ENCODE measurements at regions not wholly inside any gene's neighbourhood (a gene's known extent, or its start where the extent isn't known, plus 50 kb on each side); places are given as distances from the start of the nearest gene placed in this dataset.

DNA sequence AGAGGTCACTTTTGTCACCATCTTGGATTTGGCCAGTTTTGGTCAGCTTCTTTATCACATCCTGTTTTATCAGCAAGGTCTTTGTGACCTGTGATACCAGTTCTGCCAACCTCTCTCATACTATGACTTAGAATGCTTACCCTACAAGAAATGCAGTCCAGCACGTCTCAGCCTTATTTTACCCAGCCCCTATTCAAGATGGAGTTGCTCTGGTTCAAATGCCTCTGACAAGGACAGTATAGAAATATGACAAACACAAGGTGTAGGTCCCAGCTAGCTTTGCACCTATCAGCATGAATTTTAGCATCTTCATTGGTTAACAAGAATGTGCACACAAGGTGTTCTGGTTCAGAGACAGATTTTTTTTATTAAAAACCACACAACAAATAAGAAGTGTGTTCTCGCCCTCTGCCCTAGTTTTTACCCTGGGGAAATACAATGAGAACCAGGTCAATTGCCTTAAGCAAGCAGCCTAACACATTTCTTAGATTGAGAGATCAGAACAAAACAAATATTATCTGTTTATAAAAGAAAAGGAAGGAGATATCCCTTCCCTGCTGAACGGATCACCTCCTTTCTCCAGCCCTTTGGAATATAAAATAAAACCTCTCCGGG lies 962.3 kb upstream of the PRKX start:
- ATAC-seq (ENCODE audit: low FRiP score) = no peak
- WGBS, 2 donors = 28 to 34% methylated on average over 4 of the region's 4 CpGs
- intact Hi-C loops (cut with DNase I) = no loop called here
- H3K4me3 ChIP-seq (ENCODE audit: low read length in 2 of 2) = no peak overlapping the region
- no peaks in the 10 kb centered on the region for H3K27me3 ChIP-seq (ENCODE audit: control insufficient read depth in 1 of 2, insufficient read depth in 2 of 2, low read length in 1 of 2)
- DNase-seq = no peak
- no peaks in the 10 kb centered on the region for H3K4me1 ChIP-seq (ENCODE audit: control insufficient read depth in 1 of 2, insufficient read depth in 2 of 2, low read length in 2 of 2)
- H3K9me3 ChIP-seq (ENCODE audit: control insufficient read depth, low read length) = no peaks in the 10 kb centered on the region
- no peak overlapping the region for H3K27ac ChIP-seq (ENCODE audit: low read depth in 1 of 2, low read length in 2 of 2)
- H3K36me3 ChIP-seq (ENCODE audit: control insufficient read depth in 1 of 2, insufficient read depth in 2 of 2, low read length in 1 of 2) = no peaks in the 10 kb centered on the region

DNA sequence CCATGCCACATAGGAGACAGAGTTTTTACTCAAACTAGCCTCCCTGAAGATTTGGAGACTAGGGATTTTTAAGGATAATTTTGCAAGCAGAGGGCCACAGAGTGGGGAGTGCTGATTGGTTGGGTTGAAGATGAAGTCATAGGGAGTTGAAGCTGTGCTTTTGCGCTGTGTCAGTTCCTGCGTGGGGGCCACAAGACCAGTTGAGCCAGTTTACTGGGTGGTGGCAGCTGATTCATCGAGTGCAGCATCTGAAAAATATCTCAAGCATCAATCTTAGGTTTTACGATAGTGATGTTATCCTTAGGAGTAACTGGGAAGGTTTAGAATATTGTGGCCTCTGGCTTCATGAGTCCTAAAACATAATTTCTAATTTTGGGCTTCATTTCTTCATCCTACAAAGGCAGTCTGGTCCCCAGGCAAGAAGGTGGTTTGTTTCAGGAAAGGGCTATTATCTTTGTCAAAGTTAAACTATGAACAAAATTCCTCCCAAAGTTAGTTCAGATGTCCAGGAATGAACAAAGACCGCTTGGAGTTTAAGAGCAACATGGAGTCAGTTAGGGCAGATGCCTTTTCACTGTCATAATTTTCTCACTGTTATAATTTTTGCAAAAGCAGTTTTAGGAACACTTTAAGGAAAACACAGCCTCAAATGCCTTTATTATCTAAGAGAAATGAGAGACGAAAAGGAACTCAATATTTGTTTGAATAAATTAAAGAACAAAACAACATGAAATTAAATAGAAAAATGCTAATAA lies 960.8 kb upstream of the PRKX start:
- ATAC-seq (ENCODE audit: low FRiP score) (no peak), DNase-seq (no peak)
- intact Hi-C loops (cut with DNase I) = no loop called here
- Histone ChIP-seq H3K4me3 (ENCODE audit: low read length in 2 of 2) (no peak overlapping the region), H3K36me3 (ENCODE audit: control insufficient read depth in 1 of 2, insufficient read depth in 2 of 2, low read length in 1 of 2) (no peaks in the 10 kb centered on the region), H3K9me3 (ENCODE audit: control insufficient read depth, low read length) (no peaks in the 10 kb centered on the region), H3K27ac (ENCODE audit: low read depth in 1 of 2, low read length in 2 of 2) (no peak overlapping the region), H3K27me3 (ENCODE audit: control insufficient read depth in 1 of 2, insufficient read depth in 2 of 2, low read length in 1 of 2) (no peaks in the 10 kb centered on the region), H3K4me1 (ENCODE audit: control insufficient read depth in 1 of 2, insufficient read depth in 2 of 2, low read length in 2 of 2) (no peaks in the 10 kb centered on the region)
- WGBS, 2 donors = 76 to 77% methylated on average over 6 of the region's 6 CpGs

DNA sequence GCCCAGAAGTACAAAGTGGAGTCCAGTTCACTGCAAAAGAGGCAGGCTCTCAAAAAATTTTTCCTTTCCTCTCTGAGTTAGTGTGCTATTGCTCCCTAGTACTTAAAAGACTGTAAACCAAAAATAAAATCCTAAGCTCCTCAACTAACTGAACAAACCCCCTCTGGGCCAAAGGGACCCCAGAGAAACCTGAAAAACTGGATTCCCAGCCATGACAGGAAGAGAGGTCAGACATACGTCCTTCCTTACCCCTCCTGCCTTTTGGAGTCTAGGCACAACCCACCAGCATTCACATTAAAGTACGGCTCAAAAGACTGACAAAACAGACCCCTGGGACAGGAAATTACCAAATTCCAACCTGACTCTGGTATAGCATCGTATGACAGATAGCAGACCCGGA lies 957.9 kb upstream of the PRKX start:
- no peaks in the 10 kb centered on the region for H3K9me3 ChIP-seq (ENCODE audit: control insufficient read depth, low read length)
- DNase-seq = no peak

DNA sequence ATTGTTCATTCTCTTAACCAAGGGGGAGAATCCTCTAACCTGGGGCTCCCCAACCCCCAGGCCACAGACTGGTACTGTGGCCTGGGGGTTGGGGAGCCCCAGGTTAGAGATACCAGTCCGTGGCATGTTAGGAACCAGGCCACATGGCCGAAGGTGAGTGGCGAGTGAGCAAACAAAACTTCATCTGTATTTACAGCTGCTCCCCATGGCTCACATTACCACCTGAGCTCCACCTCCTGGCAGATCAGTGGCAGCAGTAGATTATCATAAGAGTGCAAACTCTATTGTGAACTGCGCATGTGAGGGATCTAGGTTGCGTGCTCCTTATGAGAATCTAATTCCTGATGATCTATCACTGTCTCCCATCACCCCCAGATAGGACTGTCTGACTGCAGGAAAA lies 957.2 kb upstream of the PRKX start:
- no peak overlapping the region for H3K27ac ChIP-seq (ENCODE audit: low read depth in 1 of 2, low read length in 2 of 2)
- no peaks in the 10 kb centered on the region for H3K9me3 ChIP-seq (ENCODE audit: control insufficient read depth, low read length)
- intact Hi-C loops (cut with DNase I) = no loop called here
- ATAC-seq (ENCODE audit: low FRiP score) (no peak), DNase-seq (no peak)
- no peaks in the 10 kb centered on the region for H3K36me3 ChIP-seq (ENCODE audit: control insufficient read depth in 1 of 2, insufficient read depth in 2 of 2, low read length in 1 of 2)
- H3K4me3 ChIP-seq (ENCODE audit: low read length in 2 of 2) = no peak overlapping the region
- no peaks in the 10 kb centered on the region for H3K27me3 ChIP-seq (ENCODE audit: control insufficient read depth in 1 of 2, insufficient read depth in 2 of 2, low read length in 1 of 2)
- 66 to 75% methylated on average over 5 of the region's 5 CpGs for WGBS, 2 donors
- no peaks in the 10 kb centered on the region for H3K4me1 ChIP-seq (ENCODE audit: control insufficient read depth in 1 of 2, insufficient read depth in 2 of 2, low read length in 2 of 2)

More for the DNA sequence above, 957.9 kb upstream of the PRKX start:
- H3K4me1 ChIP-seq (ENCODE audit: control insufficient read depth in 1 of 2, insufficient read depth in 2 of 2, low read length in 2 of 2) = no peaks in the 10 kb centered on the region
- H3K4me3 ChIP-seq (ENCODE audit: low read length in 2 of 2) = no peak overlapping the region
- no peaks in the 10 kb centered on the region for H3K27me3 ChIP-seq (ENCODE audit: control insufficient read depth in 1 of 2, insufficient read depth in 2 of 2, low read length in 1 of 2)
- 5 to 30% methylated on average over 4 of the region's 4 CpGs for WGBS, 2 donors
- H3K27ac ChIP-seq (ENCODE audit: low read depth in 1 of 2, low read length in 2 of 2) = no peak overlapping the region
- no peaks in the 10 kb centered on the region for H3K36me3 ChIP-seq (ENCODE audit: control insufficient read depth in 1 of 2, insufficient read depth in 2 of 2, low read length in 1 of 2)
- ATAC-seq (ENCODE audit: low FRiP score) = no peak
- intact Hi-C loops (cut with DNase I) = no loop called here

GRCh38 chrX:4668802-4669536 lies 955.5 kb upstream of the PRKX start:
- H3K4me3 ChIP-seq (ENCODE audit: low read length in 2 of 2) = no peak overlapping the region
- ATAC-seq (ENCODE audit: low FRiP score) (no peak), DNase-seq (no peak)
- H3K36me3 ChIP-seq (ENCODE audit: control insufficient read depth in 1 of 2, insufficient read depth in 2 of 2, low read length in 1 of 2) = no peaks in the 10 kb centered on the region
- 60 to 62% methylated on average over 7 of the region's 7 CpGs for WGBS, 2 donors
- no peaks in the 10 kb centered on the region for H3K4me1 ChIP-seq (ENCODE audit: control insufficient read depth in 1 of 2, insufficient read depth in 2 of 2, low read length in 2 of 2)
- H3K27ac ChIP-seq (ENCODE audit: low read depth in 1 of 2, low read length in 2 of 2) = no peak overlapping the region
- H3K9me3 ChIP-seq (ENCODE audit: control insufficient read depth, low read length) = no peaks in the 10 kb centered on the region
- no peaks in the 10 kb centered on the region for H3K27me3 ChIP-seq (ENCODE audit: control insufficient read depth in 1 of 2, insufficient read depth in 2 of 2, low read length in 1 of 2)
- intact Hi-C loops (cut with DNase I) = no loop called here

- no peaks in the 10 kb centered on the region for H3K4me1 ChIP-seq (ENCODE audit: control insufficient read depth in 1 of 2, insufficient read depth in 2 of 2, low read length in 2 of 2)
- H3K9me3 ChIP-seq (ENCODE audit: control insufficient read depth, low read length) = no peaks in the 10 kb centered on the region
- H3K36me3 ChIP-seq (ENCODE audit: control insufficient read depth in 1 of 2, insufficient read depth in 2 of 2, low read length in 1 of 2) = no peaks in the 10 kb centered on the region
- no peak overlapping the region for H3K27ac ChIP-seq (ENCODE audit: low read depth in 1 of 2, low read length in 2 of 2)
- intact Hi-C loops (cut with DNase I) = no loop called here
- no peaks in the 10 kb centered on the region for H3K27me3 ChIP-seq (ENCODE audit: control insufficient read depth in 1 of 2, insufficient read depth in 2 of 2, low read length in 1 of 2)
- H3K4me3 ChIP-seq (ENCODE audit: low read length in 2 of 2) = no peak overlapping the region
- ATAC-seq (ENCODE audit: low FRiP score) (no peak), DNase-seq (no peak)
- 56 to 65% methylated on average over 3 of the region's 3 CpGs for WGBS, 2 donors
Measured at GRCh38 chrX:4663085-4663484, 949.6 kb upstream of the PRKX start.

- DNase-seq = no peak
- no peaks in the 10 kb centered on the region for H3K4me1 ChIP-seq (ENCODE audit: control insufficient read depth in 1 of 2, insufficient read depth in 2 of 2, low read length in 2 of 2)
- 78 to 79% methylated on average over 5 of the region's 5 CpGs for WGBS, 2 donors
- H3K36me3 ChIP-seq (ENCODE audit: control insufficient read depth in 1 of 2, insufficient read depth in 2 of 2, low read length in 1 of 2) = no peaks in the 10 kb centered on the region
- intact Hi-C loops (cut with DNase I) = no loop called here
- no peaks in the 10 kb centered on the region for H3K27me3 ChIP-seq (ENCODE audit: control insufficient read depth in 1 of 2, insufficient read depth in 2 of 2, low read length in 1 of 2)
- H3K4me3 ChIP-seq (ENCODE audit: low read length in 2 of 2) = no peak overlapping the region
- no peak for ATAC-seq (ENCODE audit: low FRiP score)
- H3K9me3 ChIP-seq (ENCODE audit: control insufficient read depth, low read length) = no peaks in the 10 kb centered on the region
- H3K27ac ChIP-seq (ENCODE audit: low read depth in 1 of 2, low read length in 2 of 2) = no peak overlapping the region
Measured at GRCh38 chrX:4661771-4662170, 948.3 kb upstream of the PRKX start.

DNA sequence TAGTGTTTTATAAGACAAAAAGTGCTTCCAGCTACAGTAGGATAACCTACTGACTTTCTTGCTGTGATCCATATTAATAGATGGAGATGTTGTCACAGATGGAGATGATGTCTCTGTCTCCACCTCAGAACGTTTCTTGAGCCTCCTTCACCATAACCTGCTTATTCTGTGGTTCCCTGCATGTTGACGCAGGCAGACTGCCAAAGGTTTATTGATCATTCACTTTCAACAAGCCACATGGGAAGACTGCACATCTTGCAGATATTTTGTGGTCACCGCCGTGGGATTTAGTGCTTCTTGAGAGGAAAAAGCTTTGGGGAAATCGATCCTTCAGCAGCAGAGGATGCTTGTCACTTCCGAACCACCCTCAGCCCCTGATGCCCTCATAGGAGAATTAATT lies 943.0 kb upstream of the PRKX start:
- Histone ChIP-seq H3K27ac (ENCODE audit: low read depth in 1 of 2, low read length in 2 of 2) (no peak overlapping the region), H3K4me1 (ENCODE audit: control insufficient read depth in 1 of 2, insufficient read depth in 2 of 2, low read length in 2 of 2) (no peaks in the 10 kb centered on the region), H3K9me3 (ENCODE audit: control insufficient read depth, low read length) (no peaks in the 10 kb centered on the region), H3K4me3 (ENCODE audit: low read length in 2 of 2) (no peak overlapping the region), H3K27me3 (ENCODE audit: control insufficient read depth in 1 of 2, insufficient read depth in 2 of 2, low read length in 1 of 2) (no peaks in the 10 kb centered on the region), H3K36me3 (ENCODE audit: control insufficient read depth in 1 of 2, insufficient read depth in 2 of 2, low read length in 1 of 2) (no peaks in the 10 kb centered on the region)
- intact Hi-C loops (cut with DNase I) = no loop called here
- WGBS, 2 donors = 65 to 77% methylated on average over 6 of the region's 6 CpGs
- DNase-seq (no peak), ATAC-seq (ENCODE audit: low FRiP score) (no peak)

DNA sequence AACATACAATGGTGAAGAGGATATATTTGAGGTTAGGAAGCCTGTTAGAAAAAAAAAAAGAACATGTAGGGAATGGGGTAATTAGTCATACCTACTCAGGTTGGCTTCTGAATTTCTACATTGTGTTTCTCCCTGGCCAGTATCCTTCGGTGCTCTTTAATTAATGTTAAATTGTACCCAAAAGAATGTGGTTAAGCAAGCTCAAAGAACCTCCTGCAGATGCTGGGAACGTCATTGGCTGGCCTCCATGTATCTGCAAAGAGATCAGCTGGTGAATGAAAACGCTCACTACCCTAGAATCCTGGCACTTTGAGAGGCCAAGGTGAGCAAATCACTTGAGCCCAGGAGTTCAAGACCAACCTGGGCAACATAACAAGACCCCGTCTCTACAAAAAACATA lies 942.3 kb upstream of the PRKX start:
- Histone ChIP-seq H3K27me3 (ENCODE audit: control insufficient read depth in 1 of 2, insufficient read depth in 2 of 2, low read length in 1 of 2) (no peaks in the 10 kb centered on the region), H3K36me3 (ENCODE audit: control insufficient read depth in 1 of 2, insufficient read depth in 2 of 2, low read length in 1 of 2) (no peaks in the 10 kb centered on the region), H3K27ac (ENCODE audit: low read depth in 1 of 2, low read length in 2 of 2) (no peak overlapping the region), H3K4me1 (ENCODE audit: control insufficient read depth in 1 of 2, insufficient read depth in 2 of 2, low read length in 2 of 2) (no peaks in the 10 kb centered on the region), H3K4me3 (ENCODE audit: low read length in 2 of 2) (no peak overlapping the region), H3K9me3 (ENCODE audit: control insufficient read depth, low read length) (no peaks in the 10 kb centered on the region)
- 73 to 80% methylated on average over 4 of the region's 4 CpGs for WGBS, 2 donors
- DNase-seq (no peak), ATAC-seq (ENCODE audit: low FRiP score) (no peak)
- intact Hi-C loops (cut with DNase I) = no loop called here
